DOHH2 (cell line): ENCODE measurements at regions not wholly inside any gene's neighbourhood (a gene's known extent, or its start where the extent isn't known, plus 50 kb on each side); places are given as distances from the start of the nearest gene placed in this dataset.

Source experiments
- H3F3A ChIP-seq: fragments of 200-600 bp; sonication (generic), shearing (Covaris generic); 2 replicates; pipeline ENCODE4 v1.6.0; 2016; ENCODE audit warnings: antibody characterized with exemption, mild to moderate bottlenecking; ENCODE audit not compliant: control insufficient read depth, insufficient read depth
- H3K27ac ChIP-seq: fragments of 200-600 bp; sonication (generic); 2 replicates; pipeline ENCODE4 v1.5.1; 2014; ENCODE audit warnings: low read depth, mild to moderate bottlenecking, low read length, moderate library complexity
- H3K27me3 ChIP-seq: fragments of 200-600 bp; sonication (generic); 2 replicates; pipeline ENCODE4 v1.6.1; 2014; ENCODE audit warnings: mild to moderate bottlenecking, low read length, mixed read lengths; ENCODE audit not compliant: control insufficient read depth
- H3K36me3 ChIP-seq: fragments of 200-600 bp; sonication (generic); 2 replicates; pipeline ENCODE4 v1.6.1; 2014; ENCODE audit warnings: mild to moderate bottlenecking, low read length, moderate library complexity, mixed read lengths; ENCODE audit not compliant: control insufficient read depth
- H3K4me1 ChIP-seq: fragments of 200-600 bp; sonication (generic); 2 replicates; pipeline ENCODE4 v1.6.1; 2014; ENCODE audit warnings: mild to moderate bottlenecking, low read length, mixed read lengths; ENCODE audit not compliant: control insufficient read depth
- H3K4me2 ChIP-seq: fragments of 200-600 bp; sonication (generic); 2 replicates; pipeline ENCODE4 v1.6.0; 2014; ENCODE audit warnings: mild to moderate bottlenecking, low read length, moderate library complexity
- H3K4me3 ChIP-seq: fragments of 200-600 bp; sonication (generic); 2 replicates; pipeline ENCODE4 v1.5.1; 2014; ENCODE audit warnings: mild to moderate bottlenecking, low read length, mixed read lengths
- H3K79me2 ChIP-seq: fragments of 200-600 bp; sonication (generic); 2 replicates; pipeline ENCODE4 v1.6.1; 2014; ENCODE audit warnings: mild to moderate bottlenecking, low read length, mixed read lengths; ENCODE audit not compliant: control insufficient read depth
- H3K9me2 ChIP-seq: fragments of 200-600 bp; sonication (generic); replicated peaks from 2 replicates; pipeline ENCODE4 v1.6.1; 2014; ENCODE audit warnings: mild to moderate bottlenecking, low read length, mixed read lengths; ENCODE audit not compliant: control insufficient read depth
- H3K9me3 ChIP-seq: fragments of 200-600 bp; sonication (generic); 2 replicates; pipeline ENCODE4 v1.6.1; 2014; ENCODE audit warnings: antibody characterized with exemption, low read length, mixed read lengths; ENCODE audit not compliant: control insufficient read depth, insufficient read depth
- H4K20me1 ChIP-seq: fragments of 200-600 bp; sonication (generic); 2 replicates; pipeline ENCODE4 v1.6.0; 2014; ENCODE audit warnings: low read depth, mild to moderate bottlenecking, antibody characterized with exemption, low read length, moderate library complexity; ENCODE audit not compliant: control insufficient read depth, insufficient read depth
- CTCF ChIP-seq: fragments of 200-600 bp; sonication (generic); IDR thresholded peaks from one replicate; pipeline ENCODE4 v1.5.1; 2014; ENCODE audit warnings: antibody characterized with exemption, mild to moderate bottlenecking, low read depth, low read length; ENCODE audit not compliant: poor library complexity, severe bottlenecking
- EZH2phosphoT487 ChIP-seq: fragments of 200-600 bp; sonication (generic); IDR thresholded peaks from 2 replicates; pipeline ENCODE4 v1.6.1; 2017; ENCODE audit warnings: borderline replicate concordance, mild to moderate bottlenecking, antibody characterized with exemption, low read length, moderate library complexity, mixed read lengths

GRCh38 chr2:10220902-10221391, 81.8 kb upstream of the HPCAL1 start:
- H4K20me1 ChIP-seq: no peaks in the 10 kb centered on the region
- H3K4me3 ChIP-seq: no peak overlapping the region
- H3K36me3 ChIP-seq: no peaks in the 10 kb centered on the region
- no peak overlapping the region for H3K27ac ChIP-seq
- no peak for TF ChIP-seq EZH2phosphoT487
- no peak for TF ChIP-seq CTCF
- H3K27me3 ChIP-seq: no peaks in the 10 kb centered on the region
- no peaks in the 10 kb centered on the region for H3K9me2 ChIP-seq
- H3K4me1 ChIP-seq: no peaks in the 10 kb centered on the region
- H3K4me2 ChIP-seq: no peak overlapping the region
- no peaks in the 10 kb centered on the region for H3K79me2 ChIP-seq
- no peaks in the 10 kb centered on the region for H3K9me3 ChIP-seq
- H3F3A ChIP-seq: no peaks in the 10 kb centered on the region

GRCh38 chr2:10221443-10221842, 81.3 kb upstream of the HPCAL1 start:
- no peaks in the 10 kb centered on the region for H3F3A ChIP-seq
- no peak for TF ChIP-seq CTCF
- no peak for TF ChIP-seq EZH2phosphoT487
- H3K36me3 ChIP-seq: no peaks in the 10 kb centered on the region
- no peaks in the 10 kb centered on the region for H3K9me2 ChIP-seq
- H4K20me1 ChIP-seq: no peaks in the 10 kb centered on the region
- H3K27ac ChIP-seq: no peak overlapping the region
- H3K27me3 ChIP-seq: no peaks in the 10 kb centered on the region
- H3K4me1 ChIP-seq: no peaks in the 10 kb centered on the region
- no peak overlapping the region for H3K4me3 ChIP-seq
- no peaks in the 10 kb centered on the region for H3K79me2 ChIP-seq
- no peaks in the 10 kb centered on the region for H3K9me3 ChIP-seq
- no peak overlapping the region for H3K4me2 ChIP-seq

GRCh38 chr2:10221976-10222870, 80.5 kb upstream of the HPCAL1 start:
- H3K9me2 ChIP-seq: no peaks in the 10 kb centered on the region
- no peaks in the 10 kb centered on the region for H3K9me3 ChIP-seq
- H4K20me1 ChIP-seq: no peaks in the 10 kb centered on the region
- no peak overlapping the region for H3K4me3 ChIP-seq
- no peaks in the 10 kb centered on the region for H3K36me3 ChIP-seq
- H3K79me2 ChIP-seq: no peaks in the 10 kb centered on the region
- H3K4me2 ChIP-seq: no peak overlapping the region
- H3K27ac ChIP-seq: no peak overlapping the region
- peaks cover under 1% of the 10 kb centered on the region; the same call in 1 of the 2 replicates for H3K4me1 ChIP-seq
- no peaks in the 10 kb centered on the region for H3F3A ChIP-seq
- H3K27me3 ChIP-seq: peaks cover under 1% of the 10 kb centered on the region; the same call in 1 of the 2 replicates
- TF ChIP-seq CTCF (no peak), EZH2phosphoT487 (no peak)
